Upper lobe of left lung (tissue), 4 donors: ENCODE measurements at regions not wholly inside any gene's neighbourhood (a gene's known extent, or its start where the extent isn't known, plus 50 kb on each side); places are given as distances from the start of the nearest gene placed in this dataset.

Source experiments
- EP300 ChIP-seq, 4 donors: sonication (generic); formaldehyde crosslinking; IDR thresholded peaks; one replicate each; pipeline ENCODE4 v1.5.1; 2017; ENCODE audit warnings: antibody characterized with exemption in 4 of 4, control low read depth in 2 of 4
- POLR2AphosphoS5 ChIP-seq, 2 donors: sonication (generic); formaldehyde crosslinking; IDR thresholded peaks; one replicate each; pipeline ENCODE4 v1.5.1; 2017; ENCODE audit warnings: antibody characterized with exemption in 2 of 2
- TF ChIP-seq, protein P1 (sequence below), 6 experiments: fragments of 450-650 bp in 4 of 6; fragments of 200-600 bp in 2 of 6; sonication (generic) in 2 of 6; IDR thresholded peaks; one replicate each; pipeline ENCODE4 v1.5.1; 2016 to 2019; ENCODE audit warnings: antibody characterized with exemption in 6 of 6

DNA sequence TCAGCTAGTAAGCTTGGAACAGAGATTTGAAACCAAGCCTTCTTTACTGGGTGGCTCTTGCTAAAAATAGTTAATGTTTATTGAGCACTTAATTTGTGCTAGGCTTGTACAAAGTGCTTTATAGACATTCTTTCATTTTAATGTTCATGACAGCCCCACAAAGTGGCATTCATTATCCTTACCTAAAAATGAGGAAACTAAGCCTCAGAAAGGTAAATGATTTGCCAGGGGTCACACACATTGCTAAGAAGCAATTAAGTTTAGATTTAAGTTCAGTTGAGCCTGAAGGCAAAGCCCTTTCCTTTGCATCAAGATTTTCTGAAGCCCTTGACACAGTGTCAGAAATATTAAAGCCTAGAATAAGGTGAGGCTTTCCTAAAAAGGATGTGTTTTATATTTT, 327.5 kb upstream of the FGF13 start:
- TF ChIP-seq, protein P1, sequence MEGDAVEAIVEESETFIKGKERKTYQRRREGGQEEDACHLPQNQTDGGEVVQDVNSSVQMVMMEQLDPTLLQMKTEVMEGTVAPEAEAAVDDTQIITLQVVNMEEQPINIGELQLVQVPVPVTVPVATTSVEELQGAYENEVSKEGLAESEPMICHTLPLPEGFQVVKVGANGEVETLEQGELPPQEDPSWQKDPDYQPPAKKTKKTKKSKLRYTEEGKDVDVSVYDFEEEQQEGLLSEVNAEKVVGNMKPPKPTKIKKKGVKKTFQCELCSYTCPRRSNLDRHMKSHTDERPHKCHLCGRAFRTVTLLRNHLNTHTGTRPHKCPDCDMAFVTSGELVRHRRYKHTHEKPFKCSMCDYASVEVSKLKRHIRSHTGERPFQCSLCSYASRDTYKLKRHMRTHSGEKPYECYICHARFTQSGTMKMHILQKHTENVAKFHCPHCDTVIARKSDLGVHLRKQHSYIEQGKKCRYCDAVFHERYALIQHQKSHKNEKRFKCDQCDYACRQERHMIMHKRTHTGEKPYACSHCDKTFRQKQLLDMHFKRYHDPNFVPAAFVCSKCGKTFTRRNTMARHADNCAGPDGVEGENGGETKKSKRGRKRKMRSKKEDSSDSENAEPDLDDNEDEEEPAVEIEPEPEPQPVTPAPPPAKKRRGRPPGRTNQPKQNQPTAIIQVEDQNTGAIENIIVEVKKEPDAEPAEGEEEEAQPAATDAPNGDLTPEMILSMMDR (IDR thresholded peaks at IDR 0.05) = no peak
- TF ChIP-seq POLR2AphosphoS5 (IDR thresholded peaks at IDR 0.05) (no peak), EP300 (IDR thresholded peaks at IDR 0.05) (no peak)
